ENCODE measurements at regions not wholly inside any gene's neighbourhood (a gene's known extent, or its start where the extent isn't known, plus 50 kb on each side); places are given as distances from the start of the nearest gene placed in this dataset.

DNA sequence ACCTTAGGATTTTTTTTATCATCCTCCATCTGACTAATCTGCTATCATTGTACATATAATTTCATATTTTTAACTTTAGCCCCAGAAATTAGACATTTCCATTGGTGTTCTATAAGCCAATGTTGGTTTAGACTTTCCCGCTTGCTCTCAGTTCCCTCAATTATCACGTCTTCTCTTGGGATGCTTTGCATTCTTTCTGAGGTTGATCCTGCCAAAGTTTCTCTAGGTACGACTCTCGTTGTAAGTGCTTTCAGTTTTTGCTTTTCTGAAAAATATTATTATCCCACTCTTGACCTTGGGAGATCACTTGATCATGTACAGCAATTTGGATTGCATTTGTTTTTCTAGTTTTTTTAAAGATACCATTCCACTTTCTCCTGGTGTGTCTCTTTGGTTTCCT, 270.2 kb downstream of the IRS2 start (continued):
- TF ChIP-seq FOXP4 (CRISPR knock-in tag; IDR thresholded peaks at IDR 0.05) = no peak

DNA sequence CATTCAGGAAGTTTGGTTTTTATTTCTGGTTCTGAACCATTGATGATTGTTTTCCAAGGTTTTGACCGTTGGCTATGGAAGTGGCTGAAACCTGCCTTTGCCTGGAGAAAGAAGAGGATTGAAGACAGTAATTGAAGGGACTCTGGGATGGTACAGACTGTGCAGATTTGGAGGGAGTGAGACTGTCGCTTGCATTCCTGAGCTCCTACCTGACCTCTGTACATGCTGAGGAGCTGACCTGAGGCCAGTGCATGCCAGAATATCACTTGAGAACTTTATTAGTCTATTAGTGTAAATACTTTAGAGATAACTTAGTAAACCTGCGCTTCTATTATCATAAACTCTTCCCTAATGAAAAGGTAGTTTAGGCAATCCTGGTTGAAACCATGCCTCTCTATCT, 276.4 kb downstream of the IRS2 start:
- Mint-ChIP-seq H3K4me3 (no peak overlapping the region), H3K27ac (no peak overlapping the region)

GRCh38 chr13:109509154-109509900, 277.1 kb downstream of the IRS2 start:
- ATAC-seq = no peak
- no peaks in the 10 kb centered on the region for H3K27me3 Mint-ChIP-seq (ENCODE audit: low read depth)
- H3K4me3 Mint-ChIP-seq = no peak overlapping the region
- POLR2A ChIA-PET = no interaction called here
- no peak overlapping the region for H3K27ac Mint-ChIP-seq
- H3K9me3 Mint-ChIP-seq = peaks cover 28% of the 10 kb centered on the region
- H3K36me3 Mint-ChIP-seq = peaks cover 10% of the 10 kb centered on the region
- CTCF ChIA-PET = no interaction called here
- DNase-seq (ENCODE audit: low spot score) = no peak
- H3K4me1 Mint-ChIP-seq = peaks cover 7% of the 10 kb centered on the region
- TF ChIP-seq NR3C1 (CRISPR knock-in tag; conservative IDR thresholded peaks at IDR 0.05; ENCODE audit: low read depth) = no peak
- no peak for TF ChIP-seq KAT7 (CRISPR knock-in tag; IDR thresholded peaks at IDR 0.05; ENCODE audit: borderline replicate concordance)
- no peak for TF ChIP-seq PRRX2 (CRISPR knock-in tag; IDR thresholded peaks at IDR 0.05)
- TF ChIP-seq, protein P1, sequence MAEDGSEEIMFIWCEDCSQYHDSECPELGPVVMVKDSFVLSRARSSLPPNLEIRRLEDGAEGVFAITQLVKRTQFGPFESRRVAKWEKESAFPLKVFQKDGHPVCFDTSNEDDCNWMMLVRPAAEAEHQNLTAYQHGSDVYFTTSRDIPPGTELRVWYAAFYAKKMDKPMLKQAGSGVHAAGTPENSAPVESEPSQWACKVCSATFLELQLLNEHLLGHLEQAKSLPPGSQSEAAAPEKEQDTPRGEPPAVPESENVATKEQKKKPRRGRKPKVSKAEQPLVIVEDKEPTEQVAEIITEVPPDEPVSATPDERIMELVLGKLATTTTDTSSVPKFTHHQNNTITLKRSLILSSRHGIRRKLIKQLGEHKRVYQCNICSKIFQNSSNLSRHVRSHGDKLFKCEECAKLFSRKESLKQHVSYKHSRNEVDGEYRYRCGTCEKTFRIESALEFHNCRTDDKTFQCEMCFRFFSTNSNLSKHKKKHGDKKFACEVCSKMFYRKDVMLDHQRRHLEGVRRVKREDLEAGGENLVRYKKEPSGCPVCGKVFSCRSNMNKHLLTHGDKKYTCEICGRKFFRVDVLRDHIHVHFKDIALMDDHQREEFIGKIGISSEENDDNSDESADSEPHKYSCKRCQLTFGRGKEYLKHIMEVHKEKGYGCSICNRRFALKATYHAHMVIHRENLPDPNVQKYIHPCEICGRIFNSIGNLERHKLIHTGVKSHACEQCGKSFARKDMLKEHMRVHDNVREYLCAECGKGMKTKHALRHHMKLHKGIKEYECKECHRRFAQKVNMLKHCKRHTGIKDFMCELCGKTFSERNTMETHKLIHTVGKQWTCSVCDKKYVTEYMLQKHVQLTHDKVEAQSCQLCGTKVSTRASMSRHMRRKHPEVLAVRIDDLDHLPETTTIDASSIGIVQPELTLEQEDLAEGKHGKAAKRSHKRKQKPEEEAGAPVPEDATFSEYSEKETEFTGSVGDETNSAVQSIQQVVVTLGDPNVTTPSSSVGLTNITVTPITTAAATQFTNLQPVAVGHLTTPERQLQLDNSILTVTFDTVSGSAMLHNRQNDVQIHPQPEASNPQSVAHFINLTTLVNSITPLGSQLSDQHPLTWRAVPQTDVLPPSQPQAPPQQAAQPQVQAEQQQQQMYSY (CRISPR knock-in tag; IDR thresholded peaks at IDR 0.05) = no peak
- TF ChIP-seq NR2C2 (CRISPR knock-in tag; IDR thresholded peaks at IDR 0.05) = no peak
- TF ChIP-seq FOXK1 (CRISPR knock-in tag; IDR thresholded peaks at IDR 0.05) = no peak
- TF ChIP-seq NFYB (CRISPR knock-in tag; conservative IDR thresholded peaks at IDR 0.05; ENCODE audit: low read depth) = no peak
- no peak for TF ChIP-seq MYBL2 (CRISPR knock-in tag; IDR thresholded peaks at IDR 0.05)
- TF ChIP-seq, protein P2, sequence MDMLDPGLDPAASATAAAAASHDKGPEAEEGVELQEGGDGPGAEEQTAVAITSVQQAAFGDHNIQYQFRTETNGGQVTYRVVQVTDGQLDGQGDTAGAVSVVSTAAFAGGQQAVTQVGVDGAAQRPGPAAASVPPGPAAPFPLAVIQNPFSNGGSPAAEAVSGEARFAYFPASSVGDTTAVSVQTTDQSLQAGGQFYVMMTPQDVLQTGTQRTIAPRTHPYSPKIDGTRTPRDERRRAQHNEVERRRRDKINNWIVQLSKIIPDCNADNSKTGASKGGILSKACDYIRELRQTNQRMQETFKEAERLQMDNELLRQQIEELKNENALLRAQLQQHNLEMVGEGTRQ (CRISPR knock-in tag; IDR thresholded peaks at IDR 0.05) = no peak

More for the DNA sequence above, 276.4 kb downstream of the IRS2 start:
- Mint-ChIP-seq H3K36me3 (peaks cover 10% of the 10 kb centered on the region), H3K4me1 (peaks cover 10% of the 10 kb centered on the region), H3K9me3 (peaks cover 28% of the 10 kb centered on the region), H3K27me3 (ENCODE audit: low read depth) (no peaks in the 10 kb centered on the region)
- ChIA-PET CTCF (no interaction called here), POLR2A (no interaction called here)
- no peak for TF ChIP-seq SOX15 (CRISPR knock-in tag; IDR thresholded peaks at IDR 0.05)
- TF ChIP-seq, protein P3, sequence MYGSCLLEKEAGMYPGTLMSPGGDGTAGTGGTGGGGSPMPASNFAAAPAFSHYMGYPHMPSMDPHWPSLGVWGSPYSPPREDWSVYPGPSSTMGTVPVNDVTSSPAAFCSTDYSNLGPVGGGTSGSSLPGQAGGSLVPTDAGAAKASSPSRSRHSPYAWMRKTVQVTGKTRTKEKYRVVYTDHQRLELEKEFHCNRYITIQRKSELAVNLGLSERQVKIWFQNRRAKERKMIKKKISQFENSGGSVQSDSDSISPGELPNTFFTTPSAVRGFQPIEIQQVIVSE (CRISPR knock-in tag; IDR thresholded peaks at IDR 0.05; ENCODE audit: borderline replicate concordance) = no peak
- TF ChIP-seq TEAD1 (CRISPR knock-in tag; IDR thresholded peaks at IDR 0.05) = no peak
- TF ChIP-seq ATF1 (CRISPR knock-in tag; IDR thresholded peaks at IDR 0.05) = no peak
- TF ChIP-seq, protein P4, sequence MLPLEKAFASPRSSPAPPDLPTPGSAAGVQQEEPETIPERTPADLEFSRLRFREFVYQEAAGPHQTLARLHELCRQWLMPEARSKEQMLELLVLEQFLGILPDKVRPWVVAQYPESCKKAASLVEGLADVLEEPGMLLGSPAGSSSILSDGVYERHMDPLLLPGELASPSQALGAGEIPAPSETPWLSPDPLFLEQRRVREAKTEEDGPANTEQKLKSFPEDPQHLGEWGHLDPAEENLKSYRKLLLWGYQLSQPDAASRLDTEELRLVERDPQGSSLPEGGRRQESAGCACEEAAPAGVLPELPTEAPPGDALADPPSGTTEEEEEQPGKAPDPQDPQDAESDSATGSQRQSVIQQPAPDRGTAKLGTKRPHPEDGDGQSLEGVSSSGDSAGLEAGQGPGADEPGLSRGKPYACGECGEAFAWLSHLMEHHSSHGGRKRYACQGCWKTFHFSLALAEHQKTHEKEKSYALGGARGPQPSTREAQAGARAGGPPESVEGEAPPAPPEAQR (CRISPR knock-in tag; IDR thresholded peaks at IDR 0.05) = no peak
- TF ChIP-seq, protein P5, sequence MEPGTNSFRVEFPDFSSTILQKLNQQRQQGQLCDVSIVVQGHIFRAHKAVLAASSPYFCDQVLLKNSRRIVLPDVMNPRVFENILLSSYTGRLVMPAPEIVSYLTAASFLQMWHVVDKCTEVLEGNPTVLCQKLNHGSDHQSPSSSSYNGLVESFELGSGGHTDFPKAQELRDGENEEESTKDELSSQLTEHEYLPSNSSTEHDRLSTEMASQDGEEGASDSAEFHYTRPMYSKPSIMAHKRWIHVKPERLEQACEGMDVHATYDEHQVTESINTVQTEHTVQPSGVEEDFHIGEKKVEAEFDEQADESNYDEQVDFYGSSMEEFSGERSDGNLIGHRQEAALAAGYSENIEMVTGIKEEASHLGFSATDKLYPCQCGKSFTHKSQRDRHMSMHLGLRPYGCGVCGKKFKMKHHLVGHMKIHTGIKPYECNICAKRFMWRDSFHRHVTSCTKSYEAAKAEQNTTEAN (CRISPR knock-in tag; IDR thresholded peaks at IDR 0.05) = no peak
- TF ChIP-seq MLX (CRISPR knock-in tag; IDR thresholded peaks at IDR 0.05) = no peak
- no peak for TF ChIP-seq ATF2 (CRISPR knock-in tag; IDR thresholded peaks at IDR 0.05; ENCODE audit: borderline replicate concordance, low read depth)
- TF ChIP-seq FOXK1 (CRISPR knock-in tag; IDR thresholded peaks at IDR 0.05) = no peak
- TF ChIP-seq NR3C1 (CRISPR knock-in tag; conservative IDR thresholded peaks at IDR 0.05; ENCODE audit: low read depth) = no peak
- ATAC-seq (no peak), DNase-seq (ENCODE audit: low spot score) (no peak)
